ENCODE measurements at regions not wholly inside any gene's neighbourhood (a gene's known extent, or its start where the extent isn't known, plus 50 kb on each side); places are given as distances from the start of the nearest gene placed in this dataset.

GRCh38 chr5:4422247-4422646 is 717.9 kb upstream of the ADAMTS16 start:
- Mint-ChIP-seq H3K27ac (no peak overlapping the region), H3K27me3 (ENCODE audit: insufficient read depth) (no peaks in the 10 kb centered on the region), H3K36me3 (ENCODE audit: low read depth) (no peaks in the 10 kb centered on the region), H3K4me1 (no peaks in the 10 kb centered on the region), H3K9me3 (no peaks in the 10 kb centered on the region), H3K4me3 (no peak overlapping the region)
- H3K9me3 ChIP-seq (ENCODE audit: control insufficient read depth, low read length): no peaks in the 10 kb centered on the region
- H3K27me3 ChIP-seq (ENCODE audit: control insufficient read depth, insufficient read depth, low read length, poor library complexity, severe bottlenecking): no peaks in the 10 kb centered on the region
- TF ChIP-seq CTCF (conservative IDR thresholded peaks at IDR 0.05): no peak
- 100% methylated on average over 1 of the region's 3 CpGs; no CpG with 5 or more reads in 1 of the 2 experiments for WGBS, 2 experiments (ENCODE audit: insufficient coverage in 1 of 2, insufficient read length in 1 of 2)
- H3K4me1 ChIP-seq (ENCODE audit: control insufficient read depth, insufficient read depth, low read length): no peaks in the 10 kb centered on the region
- no peak overlapping the region for H3K4me3 ChIP-seq (ENCODE audit: low read length)
- no peak for DNase-seq
- no peak overlapping the region for H3K27ac ChIP-seq (ENCODE audit: low read depth, low read length)
- H3K36me3 ChIP-seq (ENCODE audit: control insufficient read depth, insufficient read depth, low read length): no peaks in the 10 kb centered on the region
- no peak overlapping the region for H3K9ac ChIP-seq (ENCODE audit: extremely low read depth, low read length, poor library complexity, severe bottlenecking)

- Mint-ChIP-seq H3K4me3 (no peak overlapping the region), H3K4me1 (no peaks in the 10 kb centered on the region), H3K36me3 (ENCODE audit: low read depth) (no peaks in the 10 kb centered on the region), H3K27me3 (ENCODE audit: insufficient read depth) (no peaks in the 10 kb centered on the region), H3K27ac (no peak overlapping the region), H3K9me3 (no peaks in the 10 kb centered on the region)
- 91 to 100% methylated on average over 3 to 4 of the region's 4 CpGs for WGBS, 2 experiments (ENCODE audit: insufficient coverage in 1 of 2, insufficient read length in 1 of 2)
- no peak overlapping the region for H3K9ac ChIP-seq (ENCODE audit: extremely low read depth, low read length, poor library complexity, severe bottlenecking)
- H3K27me3 ChIP-seq (ENCODE audit: control insufficient read depth, insufficient read depth, low read length, poor library complexity, severe bottlenecking): no peaks in the 10 kb centered on the region
- no peaks in the 10 kb centered on the region for H3K9me3 ChIP-seq (ENCODE audit: control insufficient read depth, low read length)
- no peak overlapping the region for H3K27ac ChIP-seq (ENCODE audit: low read depth, low read length)
- TF ChIP-seq CTCF (conservative IDR thresholded peaks at IDR 0.05): no peak
- no peak for DNase-seq
- H3K36me3 ChIP-seq (ENCODE audit: control insufficient read depth, insufficient read depth, low read length): no peaks in the 10 kb centered on the region
- H3K4me3 ChIP-seq (ENCODE audit: low read length): no peak overlapping the region
- H3K4me1 ChIP-seq (ENCODE audit: control insufficient read depth, insufficient read depth, low read length): no peaks in the 10 kb centered on the region
Measured at GRCh38 chr5:4424895-4425294, 715.2 kb upstream of the ADAMTS16 start.

- no peaks in the 10 kb centered on the region for H3K27me3 Mint-ChIP-seq (ENCODE audit: insufficient read depth)
- H3K27ac Mint-ChIP-seq: no peak overlapping the region
- H3K4me3 ChIP-seq (ENCODE audit: low read length): no peak overlapping the region
- H3K4me1 ChIP-seq (ENCODE audit: control insufficient read depth, insufficient read depth, low read length): no peaks in the 10 kb centered on the region
- H3K9ac ChIP-seq (ENCODE audit: extremely low read depth, low read length, poor library complexity, severe bottlenecking): no peak overlapping the region
- 91 to 94% methylated on average over 2 of the region's 2 CpGs for WGBS, 2 experiments (ENCODE audit: insufficient coverage in 1 of 2, insufficient read length in 1 of 2)
- H3K36me3 ChIP-seq (ENCODE audit: control insufficient read depth, insufficient read depth, low read length): no peaks in the 10 kb centered on the region
- H3K4me3 Mint-ChIP-seq: no peak overlapping the region
- H3K36me3 Mint-ChIP-seq (ENCODE audit: low read depth): no peaks in the 10 kb centered on the region
- no peaks in the 10 kb centered on the region for H3K9me3 Mint-ChIP-seq
- H3K9me3 ChIP-seq (ENCODE audit: control insufficient read depth, low read length): no peaks in the 10 kb centered on the region
- TF ChIP-seq CTCF (conservative IDR thresholded peaks at IDR 0.05): no peak
- H3K4me1 Mint-ChIP-seq: no peaks in the 10 kb centered on the region
- DNase-seq: no peak
- H3K27ac ChIP-seq (ENCODE audit: low read depth, low read length): no peak overlapping the region
- H3K27me3 ChIP-seq (ENCODE audit: control insufficient read depth, insufficient read depth, low read length, poor library complexity, severe bottlenecking): no peaks in the 10 kb centered on the region
Measured at GRCh38 chr5:4440536-4440935, 699.6 kb upstream of the ADAMTS16 start.

Data from endodermal cell (in vitro differentiated cells).